Glutamatergic neuron (in vitro differentiated cells): ENCODE measurements at regions not wholly inside any gene's neighbourhood (a gene's known extent, or its start where the extent isn't known, plus 50 kb on each side); places are given as distances from the start of the nearest gene placed in this dataset.
"Not testable (repeated sequence)": the region's sequence is repeated elsewhere in the genome, so short reads cannot be mapped to it uniquely, and the experiment has no call there.

ENCODE experiments used
- DNase-seq: peaks from one replicate; pipeline ENCODE4 v3.0.0; 2022
- H3K27ac Mint-ChIP-seq: one replicate; pipeline ENCODE4 v1.8.0; 2020; ENCODE audit warnings: mild to moderate bottlenecking, mixed read lengths, inconsistent platforms; ENCODE audit not compliant: unreplicated experiment
- H3K27me3 Mint-ChIP-seq: one replicate; pipeline ENCODE4 v1.8.0; 2020; ENCODE audit warnings: mild to moderate bottlenecking, moderate library complexity, mixed read lengths, inconsistent platforms; ENCODE audit not compliant: unreplicated experiment
- H3K36me3 Mint-ChIP-seq: one replicate; pipeline ENCODE4 v1.8.0; 2020; ENCODE audit warnings: mild to moderate bottlenecking, mixed read lengths, inconsistent platforms; ENCODE audit not compliant: unreplicated experiment
- H3K4me1 Mint-ChIP-seq: one replicate; pipeline ENCODE4 v1.8.0; 2020; ENCODE audit warnings: mild to moderate bottlenecking, low read depth, mixed read lengths, inconsistent platforms; ENCODE audit not compliant: unreplicated experiment
- H3K4me3 Mint-ChIP-seq: one replicate; pipeline ENCODE4 v1.8.0; 2020; ENCODE audit warnings: mild to moderate bottlenecking, mixed read lengths, inconsistent platforms; ENCODE audit not compliant: unreplicated experiment
- H3K9me3 Mint-ChIP-seq: one replicate; pipeline ENCODE4 v1.8.0; 2020; ENCODE audit warnings: mild to moderate bottlenecking, moderate library complexity, mixed read lengths, inconsistent platforms; ENCODE audit not compliant: unreplicated experiment
- CTCF ChIP-seq: fragments of 200-600 bp; sonication (generic); IDR thresholded peaks from one replicate; pipeline ENCODE4 v1.5.0; 2021; ENCODE audit not compliant: partially characterized antibody, unreplicated experiment

GRCh38 chr12:73841963-73842362 lies 695.7 kb upstream of the ATXN7L3B start:
- Mint-ChIP-seq H3K4me3 (no peak overlapping the region), H3K36me3 (no peaks in the 10 kb centered on the region)
- no peak for TF ChIP-seq CTCF

GRCh38 chr12:73863546-73863945 lies 674.1 kb upstream of the ATXN7L3B start:
- no peak for DNase-seq
- no peaks in the 10 kb centered on the region for H3K27me3 Mint-ChIP-seq

More at GRCh38 chr12:73841963-73842362, 695.7 kb upstream of the ATXN7L3B start:
- DNase-seq, result no peak
- no peaks in the 10 kb centered on the region for H3K4me1 Mint-ChIP-seq
- H3K27ac Mint-ChIP-seq, result no peak overlapping the region
- H3K9me3 Mint-ChIP-seq, result no peaks in the 10 kb centered on the region
- H3K27me3 Mint-ChIP-seq, result peaks cover 1% of the 10 kb centered on the region

GRCh38 chr12:73867147-73867546 lies 670.5 kb upstream of the ATXN7L3B start:
- H3K27me3 Mint-ChIP-seq, result no peaks in the 10 kb centered on the region
- no peak for TF ChIP-seq CTCF
- H3K9me3 Mint-ChIP-seq, result no peaks in the 10 kb centered on the region
- no peaks in the 10 kb centered on the region for H3K36me3 Mint-ChIP-seq
- DNase-seq, result no peak
- no peaks in the 10 kb centered on the region for H3K4me1 Mint-ChIP-seq
- H3K4me3 Mint-ChIP-seq, result no peak overlapping the region
- no peak overlapping the region for H3K27ac Mint-ChIP-seq

More at GRCh38 chr12:73863546-73863945, 674.1 kb upstream of the ATXN7L3B start:
- H3K27ac Mint-ChIP-seq, result no peak overlapping the region
- no peaks in the 10 kb centered on the region for H3K4me1 Mint-ChIP-seq
- no peak for TF ChIP-seq CTCF
- no peaks in the 10 kb centered on the region for H3K9me3 Mint-ChIP-seq
- H3K36me3 Mint-ChIP-seq, result no peaks in the 10 kb centered on the region
- H3K4me3 Mint-ChIP-seq, result no peak overlapping the region

- not testable (repeated sequence) for H3K4me1 Mint-ChIP-seq, H3K27ac Mint-ChIP-seq, H3K4me3 Mint-ChIP-seq
Observed at GRCh38 chr12:73877291-73877690, 660.3 kb upstream of the ATXN7L3B start.

GRCh38 chr12:73892201-73892600 lies 645.4 kb upstream of the ATXN7L3B start:
- no peak for DNase-seq
- no peaks in the 10 kb centered on the region for H3K4me1 Mint-ChIP-seq
- no peaks in the 10 kb centered on the region for H3K36me3 Mint-ChIP-seq
- H3K9me3 Mint-ChIP-seq, result no peaks in the 10 kb centered on the region
- H3K27ac Mint-ChIP-seq, result no peak overlapping the region
- H3K27me3 Mint-ChIP-seq, result no peaks in the 10 kb centered on the region
- H3K4me3 Mint-ChIP-seq, result no peak overlapping the region
- TF ChIP-seq CTCF, result no peak

More at GRCh38 chr12:73877291-73877690, 660.3 kb upstream of the ATXN7L3B start:
- not testable (repeated sequence) for H3K36me3 Mint-ChIP-seq, H3K27me3 Mint-ChIP-seq, DNase-seq, H3K9me3 Mint-ChIP-seq

GRCh38 chr12:73898645-73899044 lies 639.0 kb upstream of the ATXN7L3B start:
- DNase-seq, result no peak
- Mint-ChIP-seq H3K4me1 (no peaks in the 10 kb centered on the region), H3K36me3 (no peaks in the 10 kb centered on the region), H3K27me3 (no peaks in the 10 kb centered on the region), H3K4me3 (no peak overlapping the region), H3K27ac (no peak overlapping the region), H3K9me3 (no peaks in the 10 kb centered on the region)
- TF ChIP-seq CTCF, result no peak
